Neural cell (in vitro differentiated cells): ENCODE measurements at regions not wholly inside any gene's neighbourhood (a gene's known extent, or its start where the extent isn't known, plus 50 kb on each side); places are given as distances from the start of the nearest gene placed in this dataset.

ENCODE experiments used
- H2AFZ ChIP-seq: fragments of 200-600, 300-800 bp; sonication (generic), shearing (Covaris generic); 2 replicates; pipeline ENCODE4 v1.6.0; 2014; ENCODE audit warnings: low read depth, mild to moderate bottlenecking, antibody characterized with exemption, low read length, moderate library complexity
- H3F3A ChIP-seq: fragments of 200-600 bp; shearing (Covaris generic); 2 replicates; pipeline ENCODE4 v1.6.1; 2016; ENCODE audit warnings: mild to moderate bottlenecking, moderate library complexity, mixed read lengths, antibody characterized with exemption, low read length; ENCODE audit not compliant: insufficient read depth, poor library complexity, severe bottlenecking
- H3K27ac ChIP-seq: fragments of 200-600, 300-800 bp; sonication (generic), shearing (Covaris generic); 2 replicates; pipeline ENCODE4 v1.5.1; 2014; ENCODE audit warnings: mild to moderate bottlenecking, low read length, moderate library complexity
- H3K27me3 ChIP-seq: fragments of 300-800, 200-600 bp; sonication (generic), shearing (Covaris generic); 2 replicates; pipeline ENCODE4 v1.6.0; 2014; ENCODE audit warnings: mild to moderate bottlenecking, low read depth, low read length, moderate library complexity; ENCODE audit not compliant: insufficient read depth
- H3K36me3 ChIP-seq: fragments of 300-800, 200-600 bp; sonication (generic), shearing (Covaris generic); 2 replicates; pipeline ENCODE4 v1.5.1; 2014; ENCODE audit warnings: mild to moderate bottlenecking, antibody characterized with exemption, low read length, moderate library complexity; ENCODE audit not compliant: insufficient read depth
- H3K4me2 ChIP-seq: fragments of 300-800, 200-600 bp; sonication (generic), shearing (Covaris generic); 2 replicates; pipeline ENCODE4 v1.6.0; 2014; ENCODE audit warnings: mild to moderate bottlenecking, low read length
- H3K4me3 ChIP-seq: fragments of 300-800, 200-600 bp; sonication (generic), shearing (Covaris generic); 2 replicates; pipeline ENCODE4 v1.5.1; 2014; ENCODE audit warnings: mild to moderate bottlenecking, low read length, moderate library complexity
- H3K79me2 ChIP-seq: fragments of 200-600 bp; shearing (Covaris generic); replicated peaks from 2 replicates; pipeline ENCODE4 v1.6.0; 2014; ENCODE audit warnings: mild to moderate bottlenecking, low read length, moderate library complexity; ENCODE audit not compliant: insufficient read depth
- H3K9ac ChIP-seq: fragments of 300-800, 200-600 bp; sonication (generic), shearing (Covaris generic); 2 replicates; pipeline ENCODE4 v1.6.1; 2016; ENCODE audit warnings: mild to moderate bottlenecking, low read length, mixed read lengths
- H3K9me2 ChIP-seq: fragments of 200-600 bp; shearing (Covaris generic); 2 replicates; pipeline ENCODE4 v1.6.1; 2016; ENCODE audit warnings: mild to moderate bottlenecking, low read length, mixed read lengths; ENCODE audit not compliant: insufficient read depth
- H3K9me3 ChIP-seq: fragments of 200-600, 300-800 bp; sonication (generic), shearing (Covaris generic); 2 replicates; pipeline ENCODE4 v1.6.1; 2016; ENCODE audit warnings: mild to moderate bottlenecking, mixed run types, low read length, moderate library complexity, mixed read lengths
- H4K20me1 ChIP-seq: fragments of 200-600 bp; shearing (Covaris generic); 2 replicates; pipeline ENCODE4 v1.6.1; 2016; ENCODE audit warnings: mild to moderate bottlenecking, mixed run types; ENCODE audit not compliant: insufficient read depth
- CTCF ChIP-seq: fragments of 450-650 bp; IDR thresholded peaks from 2 replicates; pipeline ENCODE4 v1.5.1; 2014; ENCODE audit warnings: antibody characterized with exemption, mild to moderate bottlenecking, moderate library complexity; ENCODE audit not compliant: poor library complexity, severe bottlenecking
- EP300 ChIP-seq: fragments of 450-650 bp; conservative IDR thresholded peaks from 2 replicates; pipeline ENCODE4 v1.6.1; 2014; ENCODE audit warnings: antibody characterized with exemption, mild to moderate bottlenecking, moderate library complexity; ENCODE audit not compliant: poor library complexity, severe bottlenecking
- EZH2 ChIP-seq: fragments of 200-600, 300-800 bp; shearing (Covaris generic), sonication (generic); IDR thresholded peaks from 2 replicates; pipeline ENCODE4 v1.6.1; 2014; ENCODE audit warnings: antibody characterized with exemption, low read length, borderline replicate concordance, mild to moderate bottlenecking; ENCODE audit not compliant: insufficient read depth, poor library complexity, severe bottlenecking
- MXI1 ChIP-seq: fragments of 450-650 bp; conservative IDR thresholded peaks from 2 replicates; pipeline ENCODE4 v1.6.1; 2014; ENCODE audit warnings: antibody characterized with exemption, mild to moderate bottlenecking; ENCODE audit not compliant: poor library complexity, severe bottlenecking
- POLR2AphosphoS5 ChIP-seq: IDR thresholded peaks from 2 replicates; pipeline ENCODE4 v1.6.1; 2012
- RAD21 ChIP-seq: fragments of 450-650 bp; conservative IDR thresholded peaks from 2 replicates; pipeline ENCODE4 v1.6.1; 2014; ENCODE audit warnings: antibody characterized with exemption, mild to moderate bottlenecking, moderate library complexity
- REST ChIP-seq: IDR thresholded peaks from 2 replicates; pipeline ENCODE4 v1.6.1; 2012; ENCODE audit warnings: borderline replicate concordance
- SMC3 ChIP-seq: fragments of 450-650 bp; conservative IDR thresholded peaks from 2 replicates; pipeline ENCODE4 v1.6.1; 2014; ENCODE audit warnings: antibody characterized with exemption, mild to moderate bottlenecking, moderate library complexity; ENCODE audit not compliant: poor library complexity
- TAF1 ChIP-seq: IDR thresholded peaks from 2 replicates; pipeline ENCODE4 v1.6.1; 2012; ENCODE audit warnings: low read depth

- Histone ChIP-seq H3K9ac (no peak overlapping the region), H3K9me3 (no peaks in the 10 kb centered on the region), H3F3A (no peaks in the 10 kb centered on the region), H3K4me2 (no peak overlapping the region), H3K27ac (no peak overlapping the region), H4K20me1 (no peaks in the 10 kb centered on the region), H2AFZ (no peak overlapping the region), H3K36me3 (no peaks in the 10 kb centered on the region), H3K79me2 (no peaks in the 10 kb centered on the region), H3K27me3 (no peaks in the 10 kb centered on the region), H3K4me3 (no peak overlapping the region), H3K9me2 (no peaks in the 10 kb centered on the region)
- no peak for TF ChIP-seq SMC3
- no peak for TF ChIP-seq CTCF
- TF ChIP-seq REST = no peak
- no peak for TF ChIP-seq RAD21
- TF ChIP-seq EZH2 = no peak
- TF ChIP-seq MXI1 = no peak
- no peak for TF ChIP-seq POLR2AphosphoS5
- TF ChIP-seq TAF1 = no peak
- no peak for TF ChIP-seq EP300
Observed at GRCh38 chr9:107739601-107740082, 250.1 kb upstream of the KLF4 start.

GRCh38 chr9:107738789-107739188, 249.2 kb upstream of the KLF4 start:
- Histone ChIP-seq H3K9me3 (no peaks in the 10 kb centered on the region), H3K79me2 (no peaks in the 10 kb centered on the region), H3K27me3 (no peaks in the 10 kb centered on the region), H3K9me2 (no peaks in the 10 kb centered on the region), H3K4me3 (no peak overlapping the region), H3K36me3 (no peaks in the 10 kb centered on the region), H3K27ac (no peak overlapping the region), H2AFZ (no peak overlapping the region), H4K20me1 (no peaks in the 10 kb centered on the region), H3K4me2 (no peak overlapping the region), H3F3A (no peaks in the 10 kb centered on the region), H3K9ac (no peak overlapping the region)
- TF ChIP-seq SMC3 = no peak
- TF ChIP-seq TAF1 = no peak
- no peak for TF ChIP-seq EZH2
